Panc1 (cell line): ENCODE measurements at regions not wholly inside any gene's neighbourhood (a gene's known extent, or its start where the extent isn't known, plus 50 kb on each side); places are given as distances from the start of the nearest gene placed in this dataset.

Source experiments
- ATAC-seq: fragments of 200-7000 bp; cut with Tn5 transposase; 2 replicates; pipeline ENCODE4 v1.9.1; 2020; ENCODE audit warnings: mild to moderate bottlenecking, moderate library complexity
- BruUV-seq: library from RNA; stranded (reverse); fragments of 400-500 nt; replicated peaks from 2 replicates; lab custom pipeline; 2021; lab: Mats Ljungman, UMichigan
- CTCF ChIA-PET: fragments of 300-600 bp; sonication (Branson Sonifier 250); formaldehyde crosslinking; loops from one replicate; lab custom pipeline; 2022; ENCODE audit warnings: antibody characterized with exemption; lab: Charles Lee
- POLR2A ChIA-PET: fragments of 300-600 bp; sonication (Branson Sonifier 250); formaldehyde crosslinking; loops from one replicate; lab custom pipeline; 2022; ENCODE audit warnings: antibody characterized with exemption; lab: Charles Lee
- DNase-seq: peaks from one replicate; pipeline ENCODE4 v3.0.0-alpha.2; 2010; ENCODE audit warnings: low read depth, low spot score
- H3K27ac ChIP-seq: 2 replicates; pipeline ENCODE4 v1.5.1; 2011; ENCODE audit warnings: mild to moderate bottlenecking, low read length, inconsistent platforms
- H3K27me3 ChIP-seq: fragments of 200-500 bp; sonication (Bioruptor generic); 2 replicates; pipeline ENCODE4 v1.6.0; 2014; ENCODE audit warnings: low read length, inconsistent platforms; ENCODE audit not compliant: control insufficient read depth, insufficient read depth
- H3K36me3 ChIP-seq: fragments of 200-500 bp; sonication (Bioruptor generic); 2 replicates; pipeline ENCODE4 v1.5.1; 2014; ENCODE audit warnings: inconsistent platforms, mild to moderate bottlenecking, low read length, moderate library complexity; ENCODE audit not compliant: control insufficient read depth, insufficient read depth
- H3K4me1 ChIP-seq: 2 replicates; pipeline ENCODE4 v1.5.1; 2011; ENCODE audit warnings: inconsistent platforms, mild to moderate bottlenecking, low read length, moderate library complexity; ENCODE audit not compliant: control insufficient read depth, insufficient read depth
- H3K4me3 ChIP-seq, 2 experiments: 2 replicates each; pipeline ENCODE4 v1.5.1; 2011 to 2012; ENCODE audit warnings: low read depth in 2 of 2, low read length in 2 of 2, mild to moderate bottlenecking in 2 of 2, inconsistent platforms in 1 of 2, moderate library complexity in 1 of 2
- H3K9me3 ChIP-seq: fragments of 200-500 bp; sonication (Bioruptor generic); 2 replicates; pipeline ENCODE4 v1.5.1; 2014; ENCODE audit warnings: low read depth, mild to moderate bottlenecking, inconsistent platforms, low read length, moderate library complexity; ENCODE audit not compliant: control insufficient read depth, insufficient read depth
- POLR2AphosphoS5 ChIP-seq: IDR thresholded peaks from 2 replicates; pipeline ENCODE4 v1.6.1; 2012; ENCODE audit warnings: mild to moderate bottlenecking, low read depth, low read length, moderate library complexity
- SIN3A ChIP-seq: IDR thresholded peaks from 2 replicates; pipeline ENCODE4 v1.6.1; 2012; ENCODE audit warnings: low read depth, mild to moderate bottlenecking, low read length, moderate library complexity, borderline replicate concordance; ENCODE audit not compliant: insufficient read depth
- TCF7L2 ChIP-seq: IDR thresholded peaks from 2 replicates; pipeline ENCODE4 v1.6.1; 2011; ENCODE audit warnings: mild to moderate bottlenecking, low read depth, low read length, inconsistent platforms
- in situ Hi-C: cut with HindIII; loops from 2 replicates; pipeline ENCODE4 v1.10.0; 2016; ENCODE audit warnings: low sequenced_read_pairs, low pct_unique_long_range_greater_than_20kb
- intact Hi-C: fragments of 100-400 bp; cut with micrococcal nuclease; formaldehyde crosslinking; loops from one replicate; pipeline ENCODE4 v1.10.0; 2022; ENCODE audit not compliant: unreplicated experiment
- TF ChIP-seq, protein P1 (sequence below), 2 experiments: IDR thresholded peaks; 2 replicates each; pipeline ENCODE4 v1.6.1; 2011 to 2012; ENCODE audit warnings: low read depth in 2 of 2, control low read depth in 1 of 2, low read length in 1 of 2, mild to moderate bottlenecking in 1 of 2, moderate library complexity in 1 of 2; ENCODE audit not compliant: insufficient read depth in 1 of 2
- TF ChIP-seq, protein P2 (sequence below): fragments of 450-650 bp; IDR thresholded peaks from 2 replicates; pipeline ENCODE4 v1.5.1; 2017; ENCODE audit warnings: mild to moderate bottlenecking

- Histone ChIP-seq H3K4me3 (no peak overlapping the region), H3K9me3 (no peaks in the 10 kb centered on the region), H3K27me3 (no peaks in the 10 kb centered on the region), H3K4me1 (no peaks in the 10 kb centered on the region), H3K36me3 (no peaks in the 10 kb centered on the region), H3K27ac (no peak overlapping the region)
- intact Hi-C loops (no loop called here), in situ Hi-C loops (no loop called here)
- DNase-seq: no peak
- CTCF ChIA-PET: no interaction called here
- POLR2A ChIA-PET: no interaction called here
- BruUV-seq: no TSS peak
- TF ChIP-seq, protein P1, sequence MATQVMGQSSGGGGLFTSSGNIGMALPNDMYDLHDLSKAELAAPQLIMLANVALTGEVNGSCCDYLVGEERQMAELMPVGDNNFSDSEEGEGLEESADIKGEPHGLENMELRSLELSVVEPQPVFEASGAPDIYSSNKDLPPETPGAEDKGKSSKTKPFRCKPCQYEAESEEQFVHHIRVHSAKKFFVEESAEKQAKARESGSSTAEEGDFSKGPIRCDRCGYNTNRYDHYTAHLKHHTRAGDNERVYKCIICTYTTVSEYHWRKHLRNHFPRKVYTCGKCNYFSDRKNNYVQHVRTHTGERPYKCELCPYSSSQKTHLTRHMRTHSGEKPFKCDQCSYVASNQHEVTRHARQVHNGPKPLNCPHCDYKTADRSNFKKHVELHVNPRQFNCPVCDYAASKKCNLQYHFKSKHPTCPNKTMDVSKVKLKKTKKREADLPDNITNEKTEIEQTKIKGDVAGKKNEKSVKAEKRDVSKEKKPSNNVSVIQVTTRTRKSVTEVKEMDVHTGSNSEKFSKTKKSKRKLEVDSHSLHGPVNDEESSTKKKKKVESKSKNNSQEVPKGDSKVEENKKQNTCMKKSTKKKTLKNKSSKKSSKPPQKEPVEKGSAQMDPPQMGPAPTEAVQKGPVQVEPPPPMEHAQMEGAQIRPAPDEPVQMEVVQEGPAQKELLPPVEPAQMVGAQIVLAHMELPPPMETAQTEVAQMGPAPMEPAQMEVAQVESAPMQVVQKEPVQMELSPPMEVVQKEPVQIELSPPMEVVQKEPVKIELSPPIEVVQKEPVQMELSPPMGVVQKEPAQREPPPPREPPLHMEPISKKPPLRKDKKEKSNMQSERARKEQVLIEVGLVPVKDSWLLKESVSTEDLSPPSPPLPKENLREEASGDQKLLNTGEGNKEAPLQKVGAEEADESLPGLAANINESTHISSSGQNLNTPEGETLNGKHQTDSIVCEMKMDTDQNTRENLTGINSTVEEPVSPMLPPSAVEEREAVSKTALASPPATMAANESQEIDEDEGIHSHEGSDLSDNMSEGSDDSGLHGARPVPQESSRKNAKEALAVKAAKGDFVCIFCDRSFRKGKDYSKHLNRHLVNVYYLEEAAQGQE (IDR thresholded peaks at IDR 0.05; ENCODE audit: insufficient read depth in 1 of 2, low read depth in 2 of 2, low read length in 1 of 2): no peak
- TF ChIP-seq POLR2AphosphoS5: no peak
- TF ChIP-seq, protein P2, sequence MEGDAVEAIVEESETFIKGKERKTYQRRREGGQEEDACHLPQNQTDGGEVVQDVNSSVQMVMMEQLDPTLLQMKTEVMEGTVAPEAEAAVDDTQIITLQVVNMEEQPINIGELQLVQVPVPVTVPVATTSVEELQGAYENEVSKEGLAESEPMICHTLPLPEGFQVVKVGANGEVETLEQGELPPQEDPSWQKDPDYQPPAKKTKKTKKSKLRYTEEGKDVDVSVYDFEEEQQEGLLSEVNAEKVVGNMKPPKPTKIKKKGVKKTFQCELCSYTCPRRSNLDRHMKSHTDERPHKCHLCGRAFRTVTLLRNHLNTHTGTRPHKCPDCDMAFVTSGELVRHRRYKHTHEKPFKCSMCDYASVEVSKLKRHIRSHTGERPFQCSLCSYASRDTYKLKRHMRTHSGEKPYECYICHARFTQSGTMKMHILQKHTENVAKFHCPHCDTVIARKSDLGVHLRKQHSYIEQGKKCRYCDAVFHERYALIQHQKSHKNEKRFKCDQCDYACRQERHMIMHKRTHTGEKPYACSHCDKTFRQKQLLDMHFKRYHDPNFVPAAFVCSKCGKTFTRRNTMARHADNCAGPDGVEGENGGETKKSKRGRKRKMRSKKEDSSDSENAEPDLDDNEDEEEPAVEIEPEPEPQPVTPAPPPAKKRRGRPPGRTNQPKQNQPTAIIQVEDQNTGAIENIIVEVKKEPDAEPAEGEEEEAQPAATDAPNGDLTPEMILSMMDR: no peak
- TF ChIP-seq TCF7L2: no peak
- TF ChIP-seq SIN3A: no peak
- ATAC-seq: no peak
These were observed 615.3 kb downstream of the OTOL1 start for GRCh38 chr3:162111861-162112260.

GRCh38 chr3:162112719-162113118 lies 616.1 kb downstream of the OTOL1 start:
- Histone ChIP-seq H3K4me3 (no peak overlapping the region), H3K27ac (no peak overlapping the region), H3K9me3 (no peaks in the 10 kb centered on the region), H3K36me3 (no peaks in the 10 kb centered on the region), H3K27me3 (no peaks in the 10 kb centered on the region), H3K4me1 (no peaks in the 10 kb centered on the region)
- intact Hi-C loops: no loop called here
- in situ Hi-C loops: no loop called here
- no peak for DNase-seq
- no TSS peak for BruUV-seq
- TF ChIP-seq, protein P1 (IDR thresholded peaks at IDR 0.05; ENCODE audit: insufficient read depth in 1 of 2, low read depth in 2 of 2, low read length in 1 of 2): no peak
- TF ChIP-seq POLR2AphosphoS5 (no peak), SIN3A (no peak), TCF7L2 (no peak)
- TF ChIP-seq, protein P2: no peak
- ChIA-PET CTCF (no interaction called here), POLR2A (no interaction called here)
- no peak for ATAC-seq
